Tibial nerve (tissue), 4 donors: ENCODE measurements at regions not wholly inside any gene's neighbourhood (a gene's known extent, or its start where the extent isn't known, plus 50 kb on each side); places are given as distances from the start of the nearest gene placed in this dataset.
"Not testable (repeated sequence)": the region's sequence is repeated elsewhere in the genome, so short reads cannot be mapped to it uniquely, and the experiment has no call there.

Experiments
- DNase-seq, 2 donors: peaks; one replicate each; pipeline ENCODE4 v3.0.0-alpha.2; 2019; ENCODE audit warnings: low spot score in 2 of 2
- H3K27ac ChIP-seq, 4 donors: fragments of 200-600 bp; sonication (generic) in 3 of 4; one replicate each; pipeline ENCODE4 v1.5.1; 2017 to 2019; ENCODE audit warnings: mild to moderate bottlenecking in 1 of 4
- H3K27me3 ChIP-seq, 2 donors: fragments of 200-600 bp; sonication (generic) in 1 of 2; one replicate each; pipeline versions ENCODE4 v1.5.1 to v1.6.0; 2017 to 2019
- H3K36me3 ChIP-seq, 3 donors: fragments of 200-600 bp; sonication (generic); one replicate each; pipeline ENCODE4 v1.5.1; 2018 to 2019
- H3K4me1 ChIP-seq, 4 donors: fragments of 200-600 bp; sonication (generic) in 3 of 4; one replicate each; pipeline ENCODE4 v1.5.1; 2017 to 2019
- H3K4me3 ChIP-seq, 4 donors: fragments of 200-600 bp; sonication (generic) in 3 of 4; one replicate each; pipeline ENCODE4 v1.5.1; 2017 to 2019; ENCODE audit warnings: mild to moderate bottlenecking in 1 of 4, moderate library complexity in 1 of 4
- H3K9me3 ChIP-seq, 4 donors: fragments of 200-600 bp; sonication (generic) in 3 of 4; one replicate each; pipeline ENCODE4 v1.5.1; 2017 to 2019
- EP300 ChIP-seq, 2 donors: sonication (generic); formaldehyde crosslinking; IDR thresholded peaks; one replicate each; pipeline ENCODE4 v1.6.1; 2017; ENCODE audit warnings: antibody characterized with exemption in 2 of 2, mild to moderate bottlenecking in 1 of 2
- POLR2A ChIP-seq, 2 donors: fragments of 450-650 bp; IDR thresholded peaks; one replicate each; pipeline ENCODE4 v1.6.1; 2017; ENCODE audit warnings: antibody characterized with exemption in 2 of 2, mild to moderate bottlenecking in 2 of 2, moderate library complexity in 2 of 2
- WGBS, 2 donors: methylation state at CpG; one replicate each; pipeline ENCODE4 v1.1.5; 2018; 5-methylcytosine and 5-hydroxymethylcytosine counted together
- TF ChIP-seq, protein P1 (sequence below), 5 experiments: fragments of 200-600 bp in 3 of 5; fragments of 450-650 bp in 2 of 5; sonication (generic) in 3 of 5; IDR thresholded peaks; one replicate each; pipeline ENCODE4 v1.5.1; 2016 to 2019; ENCODE audit warnings: antibody characterized with exemption in 5 of 5, mild to moderate bottlenecking in 3 of 5, moderate library complexity in 2 of 5

DNA sequence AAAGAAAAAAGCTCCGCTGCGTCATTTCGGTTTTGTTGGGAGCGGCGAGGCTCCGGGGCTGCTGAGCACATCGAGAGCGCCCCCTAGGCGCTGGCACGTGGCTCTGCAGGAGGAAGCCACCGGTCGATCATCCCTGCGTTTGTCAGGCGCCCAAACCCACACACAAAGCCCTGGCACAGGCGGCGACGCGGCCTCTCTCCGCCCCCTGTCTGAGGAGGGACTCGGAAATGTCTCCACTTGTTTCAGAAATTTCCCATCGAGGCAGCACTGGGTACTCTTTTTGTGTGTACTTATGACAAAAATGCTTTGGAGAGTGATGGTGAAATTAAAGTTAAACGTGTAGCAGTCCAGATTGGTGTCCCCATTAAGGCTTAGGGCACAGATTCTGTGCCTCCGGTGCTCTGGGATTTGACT is 407.3 kb upstream of the ONECUT1 start:
- H3K27me3 ChIP-seq: no peaks in the 10 kb centered on the region
- peak in 1 of 2 donors; percentile 27 for DNase-seq
- peaks cover 0 to 8% (median 0%) of the 10 kb centered on the region in 4 donors for H3K4me1 ChIP-seq
- H3K36me3 ChIP-seq: no peaks in the 10 kb centered on the region
- no peaks in the 10 kb centered on the region for H3K9me3 ChIP-seq
- TF ChIP-seq POLR2A (IDR thresholded peaks at IDR 0.05): no peak
- TF ChIP-seq, protein P1, sequence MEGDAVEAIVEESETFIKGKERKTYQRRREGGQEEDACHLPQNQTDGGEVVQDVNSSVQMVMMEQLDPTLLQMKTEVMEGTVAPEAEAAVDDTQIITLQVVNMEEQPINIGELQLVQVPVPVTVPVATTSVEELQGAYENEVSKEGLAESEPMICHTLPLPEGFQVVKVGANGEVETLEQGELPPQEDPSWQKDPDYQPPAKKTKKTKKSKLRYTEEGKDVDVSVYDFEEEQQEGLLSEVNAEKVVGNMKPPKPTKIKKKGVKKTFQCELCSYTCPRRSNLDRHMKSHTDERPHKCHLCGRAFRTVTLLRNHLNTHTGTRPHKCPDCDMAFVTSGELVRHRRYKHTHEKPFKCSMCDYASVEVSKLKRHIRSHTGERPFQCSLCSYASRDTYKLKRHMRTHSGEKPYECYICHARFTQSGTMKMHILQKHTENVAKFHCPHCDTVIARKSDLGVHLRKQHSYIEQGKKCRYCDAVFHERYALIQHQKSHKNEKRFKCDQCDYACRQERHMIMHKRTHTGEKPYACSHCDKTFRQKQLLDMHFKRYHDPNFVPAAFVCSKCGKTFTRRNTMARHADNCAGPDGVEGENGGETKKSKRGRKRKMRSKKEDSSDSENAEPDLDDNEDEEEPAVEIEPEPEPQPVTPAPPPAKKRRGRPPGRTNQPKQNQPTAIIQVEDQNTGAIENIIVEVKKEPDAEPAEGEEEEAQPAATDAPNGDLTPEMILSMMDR (IDR thresholded peaks at IDR 0.05): peak; percentile 47 to 81 (median 60)
- no peak for TF ChIP-seq EP300 (IDR thresholded peaks at IDR 0.05)
- no peak overlapping the region for H3K27ac ChIP-seq
- H3K4me3 ChIP-seq: peak overlapping the region in 2 of 4 donors; percentile 18 to 26
- 4% methylated on average over 23 of the region's 23 CpGs for WGBS, 2 donors

DNA sequence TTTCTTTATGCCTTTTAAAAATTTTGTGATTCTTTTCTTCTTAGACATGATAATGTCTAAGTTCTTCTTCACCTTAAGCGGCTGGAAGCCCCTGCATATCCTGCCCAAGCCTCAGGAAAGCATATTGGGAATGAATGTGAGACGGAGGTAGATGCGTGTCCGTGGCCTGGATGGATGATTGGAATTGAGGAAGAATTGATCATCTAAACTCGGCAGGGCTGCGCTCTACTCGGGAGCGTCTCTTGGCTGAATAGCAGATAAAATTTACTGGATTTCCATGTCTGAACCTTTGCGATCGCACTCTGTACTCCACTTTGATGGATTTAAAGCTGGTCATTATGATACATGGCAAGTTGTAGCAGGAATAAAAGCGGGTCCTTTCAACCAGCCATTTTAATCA is 406.7 kb upstream of the ONECUT1 start:
- H3K4me1 ChIP-seq: peaks cover 0 to 8% (median 0%) of the 10 kb centered on the region in 4 donors
- H3K9me3 ChIP-seq: no peaks in the 10 kb centered on the region
- peak overlapping the region in 2 of 4 donors; percentile 18 to 26 for H3K4me3 ChIP-seq
- WGBS, 2 donors: 57 to 61% methylated on average over 11 of the region's 11 CpGs
- H3K36me3 ChIP-seq: no peaks in the 10 kb centered on the region
- H3K27me3 ChIP-seq: no peaks in the 10 kb centered on the region
- TF ChIP-seq, protein P1 (IDR thresholded peaks at IDR 0.05): no peak
- TF ChIP-seq POLR2A (IDR thresholded peaks at IDR 0.05): no peak
- TF ChIP-seq EP300 (IDR thresholded peaks at IDR 0.05): no peak
- no peak overlapping the region for H3K27ac ChIP-seq
- DNase-seq: no peak

DNA sequence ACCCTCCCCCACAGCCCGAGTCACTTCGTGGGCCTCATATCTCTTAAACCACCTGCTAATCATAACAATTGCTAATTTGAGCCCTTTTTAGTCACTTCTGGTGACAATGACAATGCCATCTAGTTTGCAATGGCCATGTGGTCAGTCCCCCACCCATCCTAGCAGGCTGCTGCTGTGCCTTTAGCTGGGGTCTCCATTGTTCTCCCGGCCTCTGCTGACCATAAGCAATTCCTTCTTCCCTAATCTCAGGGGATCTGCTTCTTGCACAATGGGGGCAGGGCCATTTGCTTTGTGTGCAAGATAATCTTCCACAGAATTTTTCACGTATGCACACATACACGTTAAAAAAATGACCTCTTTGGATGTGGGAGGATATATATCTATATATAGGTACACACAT is 406.1 kb upstream of the ONECUT1 start:
- WGBS, 2 donors: 35 to 40% methylated on average over 5 of the region's 5 CpGs

DNA sequence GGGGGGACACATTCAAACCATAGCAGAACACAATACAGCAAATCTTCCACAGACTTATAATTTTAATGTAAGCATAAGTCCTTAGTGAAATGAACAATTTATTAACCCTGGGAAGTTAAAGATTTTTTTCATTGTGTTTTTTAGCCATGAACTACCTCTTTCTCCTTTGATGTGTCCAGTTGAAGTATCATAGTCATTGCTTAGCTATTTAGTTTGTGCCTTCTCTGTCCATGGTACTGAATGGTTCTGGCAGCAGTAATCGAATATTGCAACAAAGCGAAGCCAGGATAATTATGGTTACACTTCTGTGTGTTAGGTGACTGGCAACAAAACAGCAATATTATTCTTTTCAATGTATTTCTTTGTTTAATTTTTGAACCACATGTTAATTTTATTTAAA is 403.0 kb upstream of the ONECUT1 start:
- TF ChIP-seq, protein P1 (IDR thresholded peaks at IDR 0.05): no peak
- TF ChIP-seq EP300 (IDR thresholded peaks at IDR 0.05) (no peak), POLR2A (IDR thresholded peaks at IDR 0.05) (no peak)
- WGBS, 2 donors: 43 to 45% methylated on average over 2 of the region's 2 CpGs
- H3K9me3 ChIP-seq: no peaks in the 10 kb centered on the region
- peaks cover 0 to 8% (median 0%) of the 10 kb centered on the region in 4 donors for H3K4me1 ChIP-seq
- no peak for DNase-seq
- no peak overlapping the region for H3K4me3 ChIP-seq
- H3K36me3 ChIP-seq: no peaks in the 10 kb centered on the region
- no peaks in the 10 kb centered on the region for H3K27me3 ChIP-seq
- no peak overlapping the region for H3K27ac ChIP-seq

More for the DNA sequence above, 406.1 kb upstream of the ONECUT1 start:
- no peak for DNase-seq
- Histone ChIP-seq H3K27me3 (no peaks in the 10 kb centered on the region), H3K4me1 (peaks cover 0 to 8% (median 0%) of the 10 kb centered on the region in 4 donors), H3K27ac (no peak overlapping the region), H3K4me3 (no peak overlapping the region), H3K9me3 (no peaks in the 10 kb centered on the region), H3K36me3 (no peaks in the 10 kb centered on the region)
- TF ChIP-seq EP300 (IDR thresholded peaks at IDR 0.05) (no peak), POLR2A (IDR thresholded peaks at IDR 0.05) (no peak)
- TF ChIP-seq, protein P1 (IDR thresholded peaks at IDR 0.05): no peak

DNA sequence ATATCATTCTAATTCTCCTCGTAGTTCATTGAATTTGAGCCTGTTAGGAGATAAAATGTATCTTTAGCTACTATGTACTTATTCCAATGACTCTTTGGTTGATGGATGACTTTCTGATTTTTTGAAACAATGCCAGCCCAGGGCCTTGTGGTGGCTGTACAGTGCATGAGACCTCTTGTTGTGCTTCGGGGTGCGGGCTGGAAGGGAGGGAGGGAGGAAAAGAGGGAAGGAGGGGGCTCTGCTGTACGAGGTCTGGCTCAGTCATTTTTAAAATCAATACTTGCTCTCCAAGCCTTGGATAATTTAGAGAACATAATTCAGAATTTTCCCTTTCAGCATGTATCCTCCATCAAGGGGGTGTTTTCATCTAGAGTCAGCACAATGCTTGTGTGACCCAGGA is 399.7 kb upstream of the ONECUT1 start:
- WGBS, 2 donors: 64 to 77% methylated on average over 4 of the region's 4 CpGs
- TF ChIP-seq EP300 (IDR thresholded peaks at IDR 0.05) (no peak), POLR2A (IDR thresholded peaks at IDR 0.05) (no peak)
- TF ChIP-seq, protein P1 (IDR thresholded peaks at IDR 0.05): no peak
- Histone ChIP-seq H3K27ac (no peak overlapping the region), H3K9me3 (no peaks in the 10 kb centered on the region), H3K4me3 (no peak overlapping the region), H3K27me3 (no peaks in the 10 kb centered on the region), H3K36me3 (no peaks in the 10 kb centered on the region), H3K4me1 (no peaks in the 10 kb centered on the region)
- DNase-seq: no peak

DNA sequence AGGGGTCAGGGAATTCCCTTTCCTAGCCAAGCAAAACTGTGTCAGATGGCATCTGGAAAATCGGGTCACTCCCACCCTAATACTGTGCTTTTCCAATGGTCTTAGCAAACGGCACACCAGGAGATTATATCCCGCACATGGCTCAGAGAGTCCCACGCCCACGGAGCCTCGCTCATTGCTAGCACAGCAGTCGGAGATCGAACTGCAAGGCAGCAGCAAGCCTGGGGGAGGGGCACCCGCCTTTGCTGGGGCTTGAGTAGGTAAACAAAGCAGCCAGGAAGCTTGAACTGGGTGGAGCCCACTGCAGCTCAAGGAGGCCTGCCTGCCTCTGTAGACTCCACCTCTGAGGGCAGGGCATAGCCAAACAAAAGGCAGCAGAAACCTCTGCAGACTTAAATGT is 393.3 kb upstream of the ONECUT1 start:
- not testable (repeated sequence) for H3K36me3 ChIP-seq, H3K4me3 ChIP-seq, H3K27me3 ChIP-seq, H3K4me1 ChIP-seq, H3K27ac ChIP-seq, DNase-seq
- H3K9me3 ChIP-seq: peaks cover 0 to 18% (median 0%) of the 10 kb centered on the region in 4 donors
- 84 to 88% methylated on average over 8 to 9 of the region's 9 CpGs for WGBS, 2 donors
